Lower lobe of right lung (tissue), 2 donors: ENCODE measurements at regions not wholly inside any gene's neighbourhood (a gene's known extent, or its start where the extent isn't known, plus 50 kb on each side); places are given as distances from the start of the nearest gene placed in this dataset.

ENCODE experiments used
- ATAC-seq, 2 donors: fragments of 200-7000 bp; cut with Tn5 transposase; one replicate each; pipeline ENCODE4 v1.9.1; 2020 to 2022; ENCODE audit warnings: mild to moderate bottlenecking in 2 of 2, moderate library complexity in 2 of 2
- DNase-seq: peaks from one replicate; pipeline ENCODE4 v3.0.0-alpha.2; 2020
- H3K27ac ChIP-seq: fragments of 200-600 bp; one replicate; pipeline ENCODE4 v1.8.0; 2022
- H3K27me3 ChIP-seq: fragments of 200-600 bp; one replicate; pipeline ENCODE4 v1.8.0; 2022; ENCODE audit warnings: low read depth
- H3K36me3 ChIP-seq: fragments of 200-600 bp; one replicate; pipeline ENCODE4 v1.8.0; 2022; ENCODE audit warnings: mild to moderate bottlenecking
- H3K4me1 ChIP-seq: fragments of 200-600 bp; one replicate; pipeline ENCODE4 v1.8.0; 2022
- H3K4me3 ChIP-seq: fragments of 200-600 bp; one replicate; pipeline ENCODE4 v1.8.0; 2022; ENCODE audit warnings: mild to moderate bottlenecking
- H3K9me3 ChIP-seq: fragments of 200-600 bp; one replicate; pipeline ENCODE4 v1.8.0; 2022
- CTCF ChIP-seq: fragments of 200-600 bp; IDR thresholded peaks from one replicate; pipeline ENCODE4 v1.8.0; 2022; ENCODE audit warnings: antibody characterized with exemption, mild to moderate bottlenecking
- intact Hi-C: fragments of 100-400 bp; cut with DNase I; formaldehyde crosslinking; loops from one replicate; pipeline ENCODE4 v1.11.0; 2022
- donor health status: DM: no; HTN: yes; CAD: no; lungs with severe emphysema.

- TF ChIP-seq CTCF = no peak
- intact Hi-C loops = no loop called here
Observed at GRCh38 chr14:65926935-65927700, 514.6 kb downstream of the FUT8 start.

GRCh38 chr14:65927931-65928356 lies 515.4 kb downstream of the FUT8 start:
- ATAC-seq (peak; percentile 40 to 52), DNase-seq (no peak)
- Histone ChIP-seq H3K4me3 (no peak overlapping the region), H3K9me3 (no peaks in the 10 kb centered on the region), H3K27ac (no peak overlapping the region), H3K4me1 (no peaks in the 10 kb centered on the region), H3K27me3 (no peaks in the 10 kb centered on the region), H3K36me3 (no peaks in the 10 kb centered on the region)
- intact Hi-C loops = no loop called here
- no peak for TF ChIP-seq CTCF

More at GRCh38 chr14:65926935-65927700, 514.6 kb downstream of the FUT8 start:
- Histone ChIP-seq H3K4me1 (no peaks in the 10 kb centered on the region), H3K27me3 (no peaks in the 10 kb centered on the region), H3K36me3 (no peaks in the 10 kb centered on the region), H3K4me3 (no peak overlapping the region), H3K27ac (no peak overlapping the region), H3K9me3 (no peaks in the 10 kb centered on the region)
- DNase-seq (no peak), ATAC-seq (no peak)

GRCh38 chr14:65928995-65929394 lies 516.5 kb downstream of the FUT8 start:
- no peak for DNase-seq
- intact Hi-C loops = no loop called here

GRCh38 chr14:65933400-65934069 lies 521.0 kb downstream of the FUT8 start:
- Histone ChIP-seq H3K27ac (no peak overlapping the region), H3K36me3 (no peaks in the 10 kb centered on the region), H3K9me3 (no peaks in the 10 kb centered on the region), H3K4me1 (no peaks in the 10 kb centered on the region), H3K4me3 (no peak overlapping the region), H3K27me3 (no peaks in the 10 kb centered on the region)
- no peak for TF ChIP-seq CTCF
- intact Hi-C loops = no loop called here
- DNase-seq (no peak), ATAC-seq (no peak)

More at GRCh38 chr14:65928995-65929394, 516.5 kb downstream of the FUT8 start:
- Histone ChIP-seq H3K27me3 (no peaks in the 10 kb centered on the region), H3K9me3 (no peaks in the 10 kb centered on the region), H3K4me3 (no peak overlapping the region), H3K27ac (no peak overlapping the region), H3K36me3 (no peaks in the 10 kb centered on the region), H3K4me1 (no peaks in the 10 kb centered on the region)
- no peak for TF ChIP-seq CTCF
- ATAC-seq = no peak

- no peak for ATAC-seq
- H3K9me3 ChIP-seq = no peaks in the 10 kb centered on the region
- H3K4me1 ChIP-seq = no peaks in the 10 kb centered on the region
- no peak for DNase-seq
- H3K4me3 ChIP-seq = no peak overlapping the region
- H3K27me3 ChIP-seq = no peaks in the 10 kb centered on the region
- H3K27ac ChIP-seq = no peak overlapping the region
- H3K36me3 ChIP-seq = no peaks in the 10 kb centered on the region
- intact Hi-C loops = no loop called here
- TF ChIP-seq CTCF = no peak
Observed at GRCh38 chr14:65934070-65934435, 521.5 kb downstream of the FUT8 start.
